ENCODE measurements at regions not wholly inside any gene's neighbourhood (a gene's known extent, or its start where the extent isn't known, plus 50 kb on each side); places are given as distances from the start of the nearest gene placed in this dataset. TPM values are rescaled to one million over a fixed set of nuclear protein-coding genes. Genes with fewer than 3 reads are reported as not detected.

- DNase-seq (ENCODE audit: low spot score): no peak
Measured at GRCh38 chr12:116482859-116483258, 76.3 kb upstream of the MAP1LC3B2 start.

GRCh38 chr12:116483959-116484750, 75.0 kb upstream of the MAP1LC3B2 start:
- DNase-seq (ENCODE audit: low spot score): no peak

- DNase-seq (ENCODE audit: low spot score): no peak
Measured at GRCh38 chr12:116484807-116485206, 74.4 kb upstream of the MAP1LC3B2 start.

- no peak for DNase-seq (ENCODE audit: low spot score)
Measured at GRCh38 chr12:116489116-116489515, 70.1 kb upstream of the MAP1LC3B2 start.

- DNase-seq (ENCODE audit: low spot score): no peak
Measured at GRCh38 chr12:116490471-116490870, 68.7 kb upstream of the MAP1LC3B2 start.

- DNase-seq (ENCODE audit: low spot score): peak; percentile 5
Measured at GRCh38 chr12:116492703-116493324, 66.4 kb upstream of the MAP1LC3B2 start.

GRCh38 chr12:116495260-116495659, 63.9 kb upstream of the MAP1LC3B2 start:
- peak; percentile 47 for DNase-seq (ENCODE audit: low spot score)

GRCh38 chr12:116497051-116497591, 62.1 kb upstream of the MAP1LC3B2 start:
- DNase-seq (ENCODE audit: low spot score): no peak

GRCh38 chr12:116498471-116498870, 60.7 kb upstream of the MAP1LC3B2 start:
- no peak for DNase-seq (ENCODE audit: low spot score)

GRCh38 chr12:116502141-116502725, 56.9 kb upstream of the MAP1LC3B2 start:
- no peak for DNase-seq (ENCODE audit: low spot score)

- DNase-seq (ENCODE audit: low spot score): no peak
Measured at GRCh38 chr12:116502989-116503496, 56.1 kb upstream of the MAP1LC3B2 start.

- no peak for DNase-seq (ENCODE audit: low spot score)
Measured at GRCh38 chr12:116504438-116504837, 54.7 kb upstream of the MAP1LC3B2 start.

- no peak for DNase-seq (ENCODE audit: low spot score)
Measured at GRCh38 chr12:116506697-116507064, 52.5 kb upstream of the MAP1LC3B2 start.

- DNase-seq (ENCODE audit: low spot score): no peak
Measured at GRCh38 chr12:116508145-116509121, 50.7 kb upstream of the MAP1LC3B2 start.

Small RNAs in the stretch of these regions (small RNA-seq; reads per million reads assigned to genes)
- gene MIR4472-2: not detected

Data from HT-29 (cell line).